NCI-H526 treated with DMSO at 0.1 percent for 48 hours (cell line): ENCODE measurements at regions not wholly inside any gene's neighbourhood (a gene's known extent, or its start where the extent isn't known, plus 50 kb on each side); places are given as distances from the start of the nearest gene placed in this dataset.
"Not testable (repeated sequence)": the region's sequence is repeated elsewhere in the genome, so short reads cannot be mapped to it uniquely, and the experiment has no call there.

Experiments used
- DNase-seq: peaks from one replicate; lab custom pipeline; 2025; lab: John Stamatoyannopoulos, UW

GRCh38 chr16:59169168-59169567 is 435.1 kb upstream of the GOT2 start:
- DNase-seq: no peak

GRCh38 chr16:59168461-59169114 is 434.5 kb upstream of the GOT2 start:
- DNase-seq: no peak

DNA sequence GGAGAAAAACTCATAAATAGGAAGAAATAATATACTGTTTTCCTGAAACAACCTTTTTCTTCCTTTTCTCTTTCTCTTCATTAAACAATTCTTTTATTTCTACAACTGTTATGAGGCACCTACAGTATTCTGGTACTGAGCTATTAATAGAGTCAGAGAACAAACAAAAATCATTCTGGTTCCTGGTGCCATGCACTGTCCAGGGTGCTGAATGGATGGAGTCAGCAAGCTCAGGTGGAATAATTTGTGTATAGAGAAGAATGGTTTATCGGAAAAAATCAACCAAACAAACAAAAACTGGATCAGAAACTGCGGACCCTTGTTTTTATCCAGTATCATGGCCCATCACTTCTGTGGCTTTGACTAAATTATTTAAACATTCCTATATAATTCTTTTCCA is 430.3 kb upstream of the GOT2 start:
- DNase-seq: no peak

GRCh38 chr16:59163371-59164055 is 429.4 kb upstream of the GOT2 start:
- DNase-seq: no peak

DNA sequence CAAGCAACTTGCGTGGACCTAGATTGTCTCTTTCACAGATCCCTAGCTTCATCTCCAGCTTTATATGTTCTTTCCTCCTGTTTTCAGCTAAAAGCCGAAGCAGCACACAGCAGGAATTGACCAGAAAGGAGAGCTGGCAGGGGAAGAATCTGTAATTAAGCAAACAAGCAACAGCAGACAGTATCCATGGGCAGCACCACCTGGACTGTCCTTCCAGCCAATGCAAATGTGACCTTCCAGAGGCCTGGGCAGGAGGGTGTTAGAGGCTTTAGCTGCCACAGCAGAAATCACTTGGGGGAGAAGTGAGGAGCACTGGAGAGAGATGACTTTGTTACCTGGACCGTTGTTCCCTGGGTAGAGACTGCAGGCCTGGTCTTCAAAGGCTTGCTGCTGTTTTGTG is 427.6 kb upstream of the GOT2 start:
- no peak for DNase-seq

DNA sequence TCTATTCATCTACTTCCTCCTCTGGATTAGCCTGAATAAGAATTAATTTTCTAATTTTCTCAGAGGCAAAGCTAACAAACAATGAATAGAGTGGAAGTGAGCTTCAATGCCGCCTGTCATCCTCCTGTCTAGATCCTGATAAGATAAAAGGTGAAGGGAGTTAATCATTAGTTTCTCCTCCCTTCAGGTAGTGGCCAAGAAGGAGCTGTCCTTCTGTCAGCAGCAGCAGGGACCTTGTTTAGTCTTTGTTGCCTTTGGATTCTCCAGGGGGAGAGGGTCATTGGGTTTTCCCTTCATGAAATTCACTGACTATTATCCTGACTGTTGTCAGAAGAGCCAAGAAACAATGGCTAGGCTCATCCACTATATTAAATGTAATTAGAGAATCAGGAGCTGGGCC is 420.2 kb upstream of the GOT2 start:
- no peak for DNase-seq

GRCh38 chr16:59148769-59149155 is 414.6 kb upstream of the GOT2 start:
- DNase-seq: no peak

DNA sequence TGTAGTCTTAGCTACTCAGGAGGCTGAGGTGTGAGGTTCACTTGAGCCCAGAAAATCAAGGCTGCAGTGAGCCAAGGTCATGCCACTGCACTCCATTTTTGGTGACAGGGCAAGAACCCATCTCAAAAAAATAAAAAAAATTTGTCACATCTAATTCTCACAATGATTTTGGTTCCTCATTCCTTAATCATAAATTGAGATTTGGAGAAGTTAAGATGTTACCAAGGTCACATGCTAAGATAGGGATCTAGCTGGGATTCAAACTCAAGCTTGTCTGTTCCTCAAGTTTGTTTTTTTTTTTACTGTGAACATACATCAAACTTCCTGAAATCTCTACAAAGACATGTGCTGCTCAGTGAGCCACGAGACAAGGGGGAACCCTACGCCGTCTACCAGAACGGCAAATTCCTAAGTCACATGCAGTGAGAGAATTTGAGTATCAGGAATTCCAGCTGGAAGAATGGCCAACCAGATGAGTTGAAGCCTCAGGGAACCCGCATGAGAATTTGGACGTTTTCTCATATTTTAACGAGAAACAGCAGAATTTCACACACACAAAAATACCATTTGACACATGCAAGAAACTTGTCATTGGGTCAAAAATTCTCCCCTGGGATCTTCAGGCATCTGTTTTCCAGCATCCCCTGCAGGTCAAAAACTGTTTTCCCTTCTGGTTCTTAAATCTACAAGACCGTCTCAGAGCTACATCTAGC is 414.1 kb upstream of the GOT2 start:
- DNase-seq: no peak

- DNase-seq: no peak
Observed at GRCh38 chr16:59146140-59146539, 412.0 kb upstream of the GOT2 start.

- DNase-seq: no peak
Observed at GRCh38 chr16:59144841-59145240, 410.7 kb upstream of the GOT2 start.

GRCh38 chr16:59144326-59144725 is 410.2 kb upstream of the GOT2 start:
- no peak for DNase-seq

GRCh38 chr16:59126486-59126885 is 392.4 kb upstream of the GOT2 start:
- DNase-seq: no peak

- no peak for DNase-seq
Observed at GRCh38 chr16:59124056-59124455, 389.9 kb upstream of the GOT2 start.

DNA sequence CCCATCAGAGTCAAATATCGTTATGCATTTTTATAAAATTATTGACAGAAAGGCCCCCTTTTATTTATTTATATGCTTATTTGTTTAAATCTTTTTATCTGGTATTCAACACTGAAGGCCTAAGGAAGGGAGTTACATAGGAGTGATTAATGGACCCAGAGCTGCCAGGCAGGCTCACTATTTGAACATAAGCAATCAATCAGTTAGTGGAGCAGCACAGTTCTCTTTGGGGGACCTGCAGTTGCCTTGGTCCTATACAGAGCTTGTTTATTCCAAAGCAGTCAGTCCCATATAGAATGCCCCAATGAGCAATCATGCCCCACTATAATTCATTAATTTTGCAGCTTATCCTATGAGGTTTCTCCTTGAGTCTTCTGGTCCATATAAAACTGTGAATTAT is 389.4 kb upstream of the GOT2 start:
- DNase-seq: no peak

DNA sequence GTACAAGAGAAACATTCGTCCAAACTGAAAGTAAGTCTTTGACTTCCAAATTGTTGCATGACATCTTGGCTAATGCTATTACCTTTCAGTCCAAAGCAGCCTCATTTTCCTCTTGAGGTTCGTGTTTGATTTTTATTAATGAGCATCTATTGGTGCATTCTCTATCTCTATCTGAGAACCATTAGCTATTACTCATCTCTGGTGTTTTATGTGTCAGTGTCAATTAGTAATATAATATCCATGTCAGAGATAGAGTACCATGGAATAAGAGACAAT is 388.1 kb upstream of the GOT2 start:
- DNase-seq: no peak

DNA sequence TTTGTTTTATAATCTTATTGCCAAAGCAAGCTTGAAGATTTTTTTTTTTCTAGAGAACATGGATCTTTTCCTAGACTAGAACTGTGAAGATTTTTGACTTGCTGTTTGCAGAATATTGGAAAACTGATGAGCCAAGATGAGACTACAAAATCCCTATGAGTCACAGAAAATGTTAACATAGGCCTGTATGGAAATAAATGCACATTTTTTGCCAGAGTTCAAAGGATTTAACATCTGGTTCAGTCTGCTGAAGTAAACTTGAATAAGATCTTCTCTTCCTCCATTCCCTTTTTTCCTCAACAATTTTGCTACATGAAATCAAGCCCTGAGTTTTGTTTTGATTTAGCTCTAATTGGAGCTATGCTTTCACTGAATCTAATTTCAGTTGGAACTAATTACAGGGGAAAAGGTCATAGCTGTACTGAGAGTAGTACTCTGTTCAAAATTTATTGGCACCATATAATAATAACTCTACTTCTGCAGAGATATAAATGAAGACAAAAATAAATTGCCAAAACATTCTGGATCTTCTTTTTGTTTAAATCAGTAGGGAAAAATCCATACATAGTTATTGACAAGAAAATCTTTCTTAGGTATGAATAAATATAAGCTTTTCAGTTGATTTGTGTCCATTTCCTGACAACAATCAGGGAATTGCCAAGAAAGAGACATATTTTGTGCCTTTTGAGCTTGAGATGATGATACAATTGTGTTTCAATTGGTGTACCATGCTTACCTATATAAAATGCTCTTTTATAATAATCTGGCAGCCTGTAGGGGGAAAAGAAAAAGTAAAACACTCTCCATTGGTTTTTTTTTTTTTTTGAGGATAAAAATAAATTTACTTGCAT is 387.5 kb upstream of the GOT2 start:
- DNase-seq: no peak

- DNase-seq: no peak
Observed at GRCh38 chr16:59116744-59117143, 382.6 kb upstream of the GOT2 start.

DNA sequence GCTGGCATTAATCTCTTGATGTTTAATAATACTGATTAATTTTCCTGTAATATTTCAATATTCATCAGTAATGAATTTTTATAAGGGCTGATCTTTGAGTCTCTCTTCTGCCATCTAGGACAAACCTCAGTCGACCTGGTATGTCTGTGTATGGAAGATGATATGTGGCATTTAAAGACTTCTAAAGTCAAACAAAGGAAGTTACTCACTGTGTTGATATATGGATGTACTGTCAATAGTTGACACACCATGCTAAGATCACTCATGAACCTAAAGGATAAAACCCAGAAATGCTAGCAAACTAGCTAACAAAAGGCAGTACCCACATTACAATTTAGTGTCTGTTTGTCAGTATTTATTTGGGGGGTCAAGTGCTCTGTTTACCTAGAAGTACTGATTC is 380.7 kb upstream of the GOT2 start:
- DNase-seq: no peak

GRCh38 chr16:59113004-59113670 is 379.0 kb upstream of the GOT2 start:
- DNase-seq: no peak

GRCh38 chr16:59111280-59111679 is 377.2 kb upstream of the GOT2 start:
- DNase-seq: no peak

- no peak for DNase-seq
Observed at GRCh38 chr16:59108374-59108773, 374.3 kb upstream of the GOT2 start.

DNA sequence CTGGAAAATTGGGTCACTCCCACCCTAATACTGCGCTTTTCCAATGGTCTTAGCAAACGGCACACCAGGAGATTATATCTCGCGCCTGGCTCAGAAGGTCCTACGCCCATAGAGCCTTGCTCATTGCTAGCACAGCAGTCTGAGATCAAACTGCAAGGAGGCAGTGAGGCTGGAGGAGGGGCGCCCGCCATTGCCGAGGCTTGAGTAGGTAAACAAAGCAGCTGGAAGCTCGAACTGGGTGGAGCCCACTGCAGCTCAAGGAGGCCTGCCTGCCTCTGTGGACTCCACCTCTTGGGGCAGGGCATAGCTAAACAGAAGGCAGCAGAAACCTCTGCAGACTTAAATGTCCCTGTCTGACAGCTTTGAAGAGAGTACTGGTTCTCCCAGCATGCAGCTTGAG is 362.6 kb upstream of the GOT2 start:
- DNase-seq: not testable (repeated sequence)
